ENCODE measurements at regions not wholly inside any gene's neighbourhood (a gene's known extent, or its start where the extent isn't known, plus 50 kb on each side); places are given as distances from the start of the nearest gene placed in this dataset.

DNA sequence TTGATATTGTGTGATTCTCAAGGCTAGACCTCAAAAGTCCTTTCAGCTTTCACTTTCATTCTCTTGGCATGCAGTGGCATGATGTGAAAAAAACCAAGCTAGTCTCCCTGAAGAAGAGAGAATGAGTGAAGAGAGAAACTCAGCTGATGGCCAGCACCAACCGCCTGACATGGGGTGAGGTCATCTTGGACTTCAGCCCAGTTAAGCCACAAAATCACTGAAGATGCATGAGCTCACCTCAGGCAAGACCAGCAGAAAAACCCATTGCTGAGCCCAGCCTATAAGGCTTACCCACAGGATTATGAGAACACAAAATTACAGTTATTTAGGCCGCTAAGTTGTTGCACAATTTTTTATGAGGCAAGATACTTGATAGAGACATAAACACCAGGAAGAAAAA is 496.5 kb downstream of the TOX3 start:
- H3K9ac ChIP-seq (ENCODE audit: insufficient read depth in 1 of 2, low read length in 2 of 2): no peak overlapping the region
- H3K4me1 ChIP-seq (ENCODE audit: control insufficient read depth in 5 of 5, insufficient read depth in 5 of 5, low read length in 5 of 5): peaks cover 0 to 10% (median 0%) of the 10 kb centered on the region in 5 donors
- DNase-seq (peak in 1 of 3 donors; percentile 10), ATAC-seq (ENCODE audit: insufficient read depth, low FRiP score) (no peak)
- H3K4me3 ChIP-seq: no peak overlapping the region
- TF ChIP-seq, protein P1, sequence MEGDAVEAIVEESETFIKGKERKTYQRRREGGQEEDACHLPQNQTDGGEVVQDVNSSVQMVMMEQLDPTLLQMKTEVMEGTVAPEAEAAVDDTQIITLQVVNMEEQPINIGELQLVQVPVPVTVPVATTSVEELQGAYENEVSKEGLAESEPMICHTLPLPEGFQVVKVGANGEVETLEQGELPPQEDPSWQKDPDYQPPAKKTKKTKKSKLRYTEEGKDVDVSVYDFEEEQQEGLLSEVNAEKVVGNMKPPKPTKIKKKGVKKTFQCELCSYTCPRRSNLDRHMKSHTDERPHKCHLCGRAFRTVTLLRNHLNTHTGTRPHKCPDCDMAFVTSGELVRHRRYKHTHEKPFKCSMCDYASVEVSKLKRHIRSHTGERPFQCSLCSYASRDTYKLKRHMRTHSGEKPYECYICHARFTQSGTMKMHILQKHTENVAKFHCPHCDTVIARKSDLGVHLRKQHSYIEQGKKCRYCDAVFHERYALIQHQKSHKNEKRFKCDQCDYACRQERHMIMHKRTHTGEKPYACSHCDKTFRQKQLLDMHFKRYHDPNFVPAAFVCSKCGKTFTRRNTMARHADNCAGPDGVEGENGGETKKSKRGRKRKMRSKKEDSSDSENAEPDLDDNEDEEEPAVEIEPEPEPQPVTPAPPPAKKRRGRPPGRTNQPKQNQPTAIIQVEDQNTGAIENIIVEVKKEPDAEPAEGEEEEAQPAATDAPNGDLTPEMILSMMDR (IDR thresholded peaks at IDR 0.05; ENCODE audit: control extremely low read depth, extremely low read depth): no peak
- no peaks in the 10 kb centered on the region for H3K36me3 ChIP-seq (ENCODE audit: control insufficient read depth in 4 of 4, insufficient read depth in 4 of 4, low read length in 4 of 4)
- peaks cover 0 to 5% (median 2%) of the 10 kb centered on the region in 4 donors for H3K9me3 ChIP-seq (ENCODE audit: control insufficient read depth in 4 of 4, insufficient read depth in 3 of 4, low read length in 3 of 4)
- 74 to 76% methylated on average over 2 of the region's 2 CpGs for whole genome bisulfite sequencing, 2 donors
- H3K27ac ChIP-seq (ENCODE audit: low read depth in 1 of 2, low read length in 1 of 2): no peak overlapping the region
- H3K27me3 ChIP-seq (ENCODE audit: control insufficient read depth in 3 of 3, insufficient read depth in 3 of 3, low read length in 2 of 3): no peaks in the 10 kb centered on the region

DNA sequence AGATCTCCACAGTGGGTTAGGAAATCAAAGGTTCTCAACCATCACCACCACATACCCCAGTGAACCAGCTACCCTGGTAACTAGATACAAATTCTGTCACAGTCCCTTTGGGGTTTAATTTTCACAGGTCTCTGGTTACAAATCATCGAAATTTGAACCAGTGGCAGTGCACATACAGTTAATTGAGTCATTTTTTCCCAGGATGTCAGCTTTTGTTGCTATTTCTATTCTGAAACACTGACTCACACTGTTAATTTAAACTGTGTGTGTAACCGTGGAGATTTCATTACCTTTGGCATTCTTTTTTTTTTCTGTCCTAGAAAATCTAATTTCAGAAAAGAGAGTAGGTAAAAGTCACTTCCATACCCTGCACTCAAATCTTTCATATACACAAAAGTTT is 511.5 kb downstream of the TOX3 start:
- ATAC-seq (ENCODE audit: insufficient read depth, low FRiP score): no peak
- no peak for DNase-seq
- Histone ChIP-seq H3K4me3 (no peak overlapping the region), H3K9me3 (ENCODE audit: control insufficient read depth in 4 of 4, insufficient read depth in 3 of 4, low read length in 3 of 4) (peaks cover 0 to 2% (median 0%) of the 10 kb centered on the region in 4 donors), H3K27me3 (ENCODE audit: control insufficient read depth in 3 of 3, insufficient read depth in 3 of 3, low read length in 2 of 3) (no peaks in the 10 kb centered on the region), H3K36me3 (ENCODE audit: control insufficient read depth in 4 of 4, insufficient read depth in 4 of 4, low read length in 4 of 4) (no peaks in the 10 kb centered on the region), H3K27ac (ENCODE audit: low read depth in 1 of 2, low read length in 1 of 2) (no peak overlapping the region), H3K4me1 (ENCODE audit: control insufficient read depth in 5 of 5, insufficient read depth in 5 of 5, low read length in 5 of 5) (no peaks in the 10 kb centered on the region), H3K9ac (ENCODE audit: insufficient read depth in 1 of 2, low read length in 2 of 2) (no peak overlapping the region)
- TF ChIP-seq, protein P1 (IDR thresholded peaks at IDR 0.05; ENCODE audit: control extremely low read depth, extremely low read depth): no peak
- WGBS, 2 donors: 63 to 75% methylated on average over 2 of the region's 2 CpGs

DNA sequence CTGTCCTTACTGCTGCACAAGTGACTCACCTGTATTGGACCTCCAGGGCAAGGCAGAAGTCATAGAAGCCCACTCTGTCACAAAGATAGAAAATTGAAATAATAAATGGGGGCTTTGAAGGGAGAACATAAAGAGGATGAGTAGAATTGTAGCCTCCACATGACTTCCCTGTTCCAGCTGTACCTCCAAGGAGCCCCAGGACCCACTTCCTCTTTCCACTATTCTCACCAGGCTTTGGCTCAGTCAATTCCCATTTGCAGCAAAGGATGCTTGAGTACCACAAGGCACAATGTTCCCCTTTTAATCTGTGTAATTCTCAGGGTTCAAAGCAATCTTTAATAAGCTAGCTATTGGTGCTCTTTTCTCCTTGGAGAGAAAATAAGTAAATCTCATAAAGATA is 512.1 kb downstream of the TOX3 start:
- no peak overlapping the region for H3K27ac ChIP-seq (ENCODE audit: low read depth in 1 of 2, low read length in 1 of 2)
- TF ChIP-seq, protein P1 (IDR thresholded peaks at IDR 0.05; ENCODE audit: control extremely low read depth, extremely low read depth): no peak
- no peaks in the 10 kb centered on the region for H3K27me3 ChIP-seq (ENCODE audit: control insufficient read depth in 3 of 3, insufficient read depth in 3 of 3, low read length in 2 of 3)
- H3K4me3 ChIP-seq: no peak overlapping the region
- no peak for DNase-seq
- H3K9ac ChIP-seq (ENCODE audit: insufficient read depth in 1 of 2, low read length in 2 of 2): no peak overlapping the region
- peaks cover 0 to 2% (median 0%) of the 10 kb centered on the region in 4 donors for H3K9me3 ChIP-seq (ENCODE audit: control insufficient read depth in 4 of 4, insufficient read depth in 3 of 4, low read length in 3 of 4)
- no peak for ATAC-seq (ENCODE audit: insufficient read depth, low FRiP score)
- no peaks in the 10 kb centered on the region for H3K4me1 ChIP-seq (ENCODE audit: control insufficient read depth in 5 of 5, insufficient read depth in 5 of 5, low read length in 5 of 5)
- no peaks in the 10 kb centered on the region for H3K36me3 ChIP-seq (ENCODE audit: control insufficient read depth in 4 of 4, insufficient read depth in 4 of 4, low read length in 4 of 4)

DNA sequence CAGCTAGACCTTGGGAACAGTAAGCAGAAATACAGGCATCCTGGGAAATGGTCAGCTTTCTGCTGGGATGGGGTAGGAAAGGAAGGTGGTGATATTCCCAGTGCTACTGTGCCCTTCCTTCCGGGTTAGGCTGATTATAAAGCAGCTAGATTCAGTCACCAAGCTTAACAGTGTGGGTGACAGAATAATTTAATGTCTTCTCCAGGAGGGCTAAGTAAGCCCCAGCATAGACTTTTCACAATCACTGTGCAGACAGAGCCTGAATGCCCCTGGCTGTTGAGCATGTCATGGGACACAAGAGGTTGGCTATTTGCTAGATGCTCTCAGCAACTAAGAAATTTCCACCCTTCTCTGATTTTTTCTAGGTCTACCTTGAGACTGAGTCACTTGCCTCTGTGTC is 513.0 kb downstream of the TOX3 start:
- ATAC-seq (ENCODE audit: insufficient read depth, low FRiP score) (no peak), DNase-seq (no peak)
- 78 to 83% methylated on average over 1 of the region's 1 CpG for WGBS, 2 donors
- no peaks in the 10 kb centered on the region for H3K4me1 ChIP-seq (ENCODE audit: control insufficient read depth in 5 of 5, insufficient read depth in 5 of 5, low read length in 5 of 5)
- TF ChIP-seq, protein P1 (IDR thresholded peaks at IDR 0.05; ENCODE audit: control extremely low read depth, extremely low read depth): no peak
- H3K9ac ChIP-seq (ENCODE audit: insufficient read depth in 1 of 2, low read length in 2 of 2): no peak overlapping the region
- no peak overlapping the region for H3K4me3 ChIP-seq
- no peaks in the 10 kb centered on the region for H3K27me3 ChIP-seq (ENCODE audit: control insufficient read depth in 3 of 3, insufficient read depth in 3 of 3, low read length in 2 of 3)
- no peak overlapping the region for H3K27ac ChIP-seq (ENCODE audit: low read depth in 1 of 2, low read length in 1 of 2)
- H3K9me3 ChIP-seq (ENCODE audit: control insufficient read depth in 4 of 4, insufficient read depth in 3 of 4, low read length in 3 of 4): peaks cover 0 to 2% (median 0%) of the 10 kb centered on the region in 4 donors
- H3K36me3 ChIP-seq (ENCODE audit: control insufficient read depth in 4 of 4, insufficient read depth in 4 of 4, low read length in 4 of 4): no peaks in the 10 kb centered on the region

Data from lung (tissue), 11 donors.